ENCODE measurements at regions not wholly inside any gene's neighbourhood (a gene's known extent, or its start where the extent isn't known, plus 50 kb on each side); places are given as distances from the start of the nearest gene placed in this dataset.

DNA sequence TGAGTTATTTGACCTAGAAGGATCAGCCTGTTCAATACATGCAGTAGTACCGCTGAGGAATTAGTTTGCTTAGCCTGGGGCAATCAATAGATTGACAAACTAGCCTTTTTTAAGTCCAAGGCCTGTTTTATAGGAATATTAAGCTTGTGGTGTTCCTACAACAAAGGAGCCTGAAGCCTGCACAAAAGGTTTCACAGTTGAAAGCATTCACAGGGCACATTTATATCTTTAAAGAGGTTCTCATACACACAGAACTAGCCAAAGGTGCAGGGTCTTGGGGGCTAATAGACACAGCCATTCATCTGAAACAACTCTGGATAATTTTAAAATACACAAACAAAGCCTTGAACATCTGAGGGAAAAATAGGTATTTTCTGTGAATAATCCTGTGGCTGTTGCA, 160.3 kb downstream of the RPS29 start:
- no peak overlapping the region for H3K27ac ChIP-seq
- no peaks in the 10 kb centered on the region for H3K27me3 ChIP-seq
- no peak overlapping the region for H3K4me3 ChIP-seq
- ATAC-seq (no peak), DNase-seq (no peak)
- intact Hi-C loops (cut with DNase I), result no loop called here
- peaks cover 0 to under 1% of the 10 kb centered on the region in 2 donors for H3K9me3 ChIP-seq
- H3K4me1 ChIP-seq, result no peaks in the 10 kb centered on the region
- no peaks in the 10 kb centered on the region for H3K36me3 ChIP-seq
- TF ChIP-seq, protein P1, sequence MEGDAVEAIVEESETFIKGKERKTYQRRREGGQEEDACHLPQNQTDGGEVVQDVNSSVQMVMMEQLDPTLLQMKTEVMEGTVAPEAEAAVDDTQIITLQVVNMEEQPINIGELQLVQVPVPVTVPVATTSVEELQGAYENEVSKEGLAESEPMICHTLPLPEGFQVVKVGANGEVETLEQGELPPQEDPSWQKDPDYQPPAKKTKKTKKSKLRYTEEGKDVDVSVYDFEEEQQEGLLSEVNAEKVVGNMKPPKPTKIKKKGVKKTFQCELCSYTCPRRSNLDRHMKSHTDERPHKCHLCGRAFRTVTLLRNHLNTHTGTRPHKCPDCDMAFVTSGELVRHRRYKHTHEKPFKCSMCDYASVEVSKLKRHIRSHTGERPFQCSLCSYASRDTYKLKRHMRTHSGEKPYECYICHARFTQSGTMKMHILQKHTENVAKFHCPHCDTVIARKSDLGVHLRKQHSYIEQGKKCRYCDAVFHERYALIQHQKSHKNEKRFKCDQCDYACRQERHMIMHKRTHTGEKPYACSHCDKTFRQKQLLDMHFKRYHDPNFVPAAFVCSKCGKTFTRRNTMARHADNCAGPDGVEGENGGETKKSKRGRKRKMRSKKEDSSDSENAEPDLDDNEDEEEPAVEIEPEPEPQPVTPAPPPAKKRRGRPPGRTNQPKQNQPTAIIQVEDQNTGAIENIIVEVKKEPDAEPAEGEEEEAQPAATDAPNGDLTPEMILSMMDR (IDR thresholded peaks at IDR 0.05), result no peak

DNA sequence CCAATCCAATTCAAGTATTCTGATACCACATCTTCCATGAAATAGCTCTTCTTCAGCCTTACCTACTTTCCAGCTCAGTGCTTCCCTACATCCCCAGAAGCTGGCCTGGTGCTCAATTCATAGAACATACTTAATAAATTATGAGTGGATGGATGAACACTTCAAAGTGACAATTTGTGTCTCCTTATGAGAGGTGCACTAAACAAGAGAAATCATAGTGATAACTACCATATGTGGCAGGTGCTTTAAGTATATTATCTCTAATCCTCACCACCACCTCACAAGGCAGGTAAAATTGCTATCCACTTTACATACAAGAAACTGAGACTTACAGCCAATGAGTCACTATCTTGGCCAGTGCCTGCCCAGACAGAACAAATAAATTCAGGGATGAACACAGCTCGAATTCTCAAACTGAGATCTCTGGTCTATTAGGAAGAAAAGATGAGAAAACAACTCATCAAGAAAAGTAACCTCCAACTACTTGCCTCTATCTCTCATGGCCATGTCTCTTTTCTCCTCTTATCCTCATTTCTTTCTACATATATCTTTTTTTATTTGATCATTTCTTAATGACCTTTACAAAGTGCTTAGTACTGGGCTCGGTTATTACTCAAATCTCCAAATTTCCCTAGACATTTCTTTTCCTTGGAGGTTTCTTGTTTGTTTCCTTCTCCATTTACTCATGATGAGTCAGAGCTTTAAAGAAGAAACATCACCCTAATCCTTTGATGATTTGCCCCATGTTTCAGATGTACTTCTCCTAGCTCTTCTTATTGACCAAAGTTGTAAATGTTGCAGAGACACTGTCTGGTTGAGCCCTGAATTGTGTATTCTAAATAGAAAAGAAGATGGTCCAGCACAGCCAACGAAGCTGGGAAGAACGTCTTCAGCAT, 161.5 kb downstream of the RPS29 start:
- Histone ChIP-seq H3K27me3 (no peaks in the 10 kb centered on the region), H3K9me3 (no peaks in the 10 kb centered on the region), H3K27ac (no peak overlapping the region), H3K36me3 (no peaks in the 10 kb centered on the region), H3K4me3 (no peak overlapping the region), H3K4me1 (no peaks in the 10 kb centered on the region)
- DNase-seq (no peak), ATAC-seq (no peak)
- TF ChIP-seq, protein P1 (IDR thresholded peaks at IDR 0.05), result no peak
- intact Hi-C loops (cut with DNase I), result no loop called here

DNA sequence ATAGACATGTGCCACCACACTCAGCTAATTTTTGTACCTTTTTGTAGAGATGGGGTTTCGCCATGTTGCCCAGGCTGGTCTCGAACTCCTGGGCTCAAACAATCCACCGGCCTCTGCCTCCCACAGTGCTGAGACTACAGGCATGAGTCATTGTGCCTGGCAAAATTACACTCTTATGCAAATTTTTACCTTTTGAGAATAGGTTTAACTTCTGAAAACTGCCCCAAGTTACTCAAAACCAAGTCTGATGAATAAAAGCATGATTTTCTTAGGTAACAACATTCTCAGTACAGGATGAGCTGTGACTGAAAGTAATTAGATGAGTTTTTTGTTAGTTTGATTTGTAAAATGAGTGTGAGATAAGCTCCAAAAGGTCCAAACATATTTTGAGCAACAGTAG, 166.0 kb downstream of the RPS29 start:
- intact Hi-C loops (cut with DNase I), result no loop called here
- Histone ChIP-seq H3K4me1 (no peaks in the 10 kb centered on the region), H3K36me3 (no peaks in the 10 kb centered on the region), H3K4me3 (no peak overlapping the region), H3K27ac (no peak overlapping the region), H3K9me3 (no peaks in the 10 kb centered on the region), H3K27me3 (no peaks in the 10 kb centered on the region)
- no peak for DNase-seq
- ATAC-seq, result no peak
- TF ChIP-seq, protein P1 (IDR thresholded peaks at IDR 0.05), result no peak

DNA sequence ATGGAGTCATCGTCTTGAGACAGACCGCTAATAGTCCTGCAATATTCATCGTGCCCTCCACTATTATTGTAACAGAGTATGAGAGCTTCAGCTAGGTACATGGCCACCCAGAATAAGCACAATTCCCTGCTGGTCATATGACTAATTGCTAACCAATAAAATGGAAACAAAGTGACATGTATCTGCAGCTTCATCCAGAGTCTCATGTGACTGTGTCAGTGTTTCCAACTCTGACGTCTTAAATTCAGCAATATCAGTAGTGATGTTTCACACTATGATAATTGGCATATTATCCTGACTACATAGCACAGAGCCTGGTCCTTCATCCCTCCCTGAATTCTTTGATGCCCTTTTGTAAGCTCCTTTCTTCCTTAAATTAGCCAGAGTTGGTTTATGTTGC, 167.4 kb downstream of the RPS29 start:
- TF ChIP-seq, protein P1 (IDR thresholded peaks at IDR 0.05), result no peak
- ATAC-seq, result no peak
- Histone ChIP-seq H3K4me1 (no peaks in the 10 kb centered on the region), H3K4me3 (no peak overlapping the region), H3K36me3 (no peaks in the 10 kb centered on the region), H3K27me3 (no peaks in the 10 kb centered on the region), H3K9me3 (no peaks in the 10 kb centered on the region), H3K27ac (no peak overlapping the region)
- intact Hi-C loops (cut with DNase I), result no loop called here
- no peak for DNase-seq

DNA sequence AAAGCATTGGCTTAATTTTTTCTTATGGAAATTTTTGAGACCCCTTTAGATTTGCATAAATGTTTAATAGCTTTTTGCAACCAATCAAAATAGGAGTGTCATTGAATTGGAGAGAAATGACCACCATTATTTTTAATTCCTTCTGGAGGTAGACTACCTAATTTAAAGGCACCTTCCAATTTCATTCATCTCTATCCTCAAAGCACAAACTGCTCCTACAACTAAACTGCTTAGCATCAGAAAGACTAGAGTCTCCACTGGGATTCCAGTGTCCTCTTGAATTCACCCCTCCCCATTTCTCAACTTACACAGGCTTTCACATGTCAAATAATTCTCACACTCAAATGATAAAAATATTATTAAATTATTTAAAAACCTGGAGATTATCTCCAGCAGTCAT, 168.4 kb downstream of the RPS29 start:
- TF ChIP-seq, protein P1 (IDR thresholded peaks at IDR 0.05), result no peak
- Histone ChIP-seq H3K36me3 (no peaks in the 10 kb centered on the region), H3K9me3 (no peaks in the 10 kb centered on the region), H3K4me1 (no peaks in the 10 kb centered on the region), H3K27ac (no peak overlapping the region), H3K27me3 (no peaks in the 10 kb centered on the region), H3K4me3 (no peak overlapping the region)
- DNase-seq, result no peak
- intact Hi-C loops (cut with DNase I), result no loop called here
- ATAC-seq, result no peak

Data from left lung (tissue), 4 donors.